ENCODE measurements at regions not wholly inside any gene's neighbourhood (a gene's known extent, or its start where the extent isn't known, plus 50 kb on each side); places are given as distances from the start of the nearest gene placed in this dataset.

- no peak for DNase-seq (ENCODE audit: low spot score)
- Mint-ChIP-seq H3K27me3 (ENCODE audit: low read depth) (no peaks in the 10 kb centered on the region), H3K36me3 (ENCODE audit: low read depth) (no peaks in the 10 kb centered on the region), H3K9me3 (ENCODE audit: low read depth) (peaks cover 12% of the 10 kb centered on the region), H3K4me1 (ENCODE audit: low read depth) (peaks cover 9% of the 10 kb centered on the region), H3K4me3 (ENCODE audit: unreplicated experiment) (no peak overlapping the region), H3K27ac (ENCODE audit: unreplicated experiment) (no peak overlapping the region)
- TF ChIP-seq, protein P1, sequence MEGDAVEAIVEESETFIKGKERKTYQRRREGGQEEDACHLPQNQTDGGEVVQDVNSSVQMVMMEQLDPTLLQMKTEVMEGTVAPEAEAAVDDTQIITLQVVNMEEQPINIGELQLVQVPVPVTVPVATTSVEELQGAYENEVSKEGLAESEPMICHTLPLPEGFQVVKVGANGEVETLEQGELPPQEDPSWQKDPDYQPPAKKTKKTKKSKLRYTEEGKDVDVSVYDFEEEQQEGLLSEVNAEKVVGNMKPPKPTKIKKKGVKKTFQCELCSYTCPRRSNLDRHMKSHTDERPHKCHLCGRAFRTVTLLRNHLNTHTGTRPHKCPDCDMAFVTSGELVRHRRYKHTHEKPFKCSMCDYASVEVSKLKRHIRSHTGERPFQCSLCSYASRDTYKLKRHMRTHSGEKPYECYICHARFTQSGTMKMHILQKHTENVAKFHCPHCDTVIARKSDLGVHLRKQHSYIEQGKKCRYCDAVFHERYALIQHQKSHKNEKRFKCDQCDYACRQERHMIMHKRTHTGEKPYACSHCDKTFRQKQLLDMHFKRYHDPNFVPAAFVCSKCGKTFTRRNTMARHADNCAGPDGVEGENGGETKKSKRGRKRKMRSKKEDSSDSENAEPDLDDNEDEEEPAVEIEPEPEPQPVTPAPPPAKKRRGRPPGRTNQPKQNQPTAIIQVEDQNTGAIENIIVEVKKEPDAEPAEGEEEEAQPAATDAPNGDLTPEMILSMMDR (IDR thresholded peaks at IDR 0.05): no peak
Measured at GRCh38 chr2:39549000-39549399, 111.9 kb upstream of the MAP4K3 start.

DNA sequence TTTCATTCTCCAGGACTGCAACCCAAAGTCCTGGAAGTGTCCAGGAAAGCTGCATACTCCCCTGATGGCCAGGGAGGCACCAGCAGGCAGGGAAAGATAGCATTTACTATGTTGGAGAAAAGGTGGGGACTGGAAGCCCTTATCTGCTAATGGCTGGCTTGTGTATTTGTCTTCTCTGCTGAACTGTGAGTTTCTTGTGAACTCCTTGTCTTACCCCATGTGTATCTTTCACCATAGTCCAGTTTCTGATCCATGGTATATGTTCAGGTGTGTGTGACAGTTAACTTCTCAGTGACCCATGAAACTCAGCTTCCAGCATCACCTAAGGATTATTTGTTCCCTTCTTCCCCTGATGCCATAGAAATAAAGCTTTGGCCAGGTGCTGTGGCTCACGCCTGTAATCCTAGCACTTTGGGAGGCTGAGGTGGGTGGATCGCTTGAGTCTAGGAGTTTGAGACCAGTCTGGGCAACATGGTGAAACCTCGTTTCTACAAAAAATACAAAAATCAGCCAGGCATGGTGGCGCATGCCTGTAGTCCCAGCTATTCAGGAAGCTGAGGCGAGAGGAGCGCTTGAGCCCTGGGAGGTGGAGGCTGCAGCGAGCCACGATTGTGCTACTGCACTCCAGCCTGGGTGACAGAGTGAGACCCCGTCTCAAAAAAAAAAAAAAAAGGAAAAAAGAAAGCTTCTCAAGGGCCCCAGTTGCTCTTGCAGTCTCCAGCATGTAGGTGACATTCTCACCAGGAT, 112.8 kb upstream of the MAP4K3 start:
- no peak overlapping the region for H3K4me3 Mint-ChIP-seq (ENCODE audit: unreplicated experiment)
- no peak for DNase-seq (ENCODE audit: low spot score)
- peaks cover 9% of the 10 kb centered on the region for H3K4me1 Mint-ChIP-seq (ENCODE audit: low read depth)
- H3K27ac Mint-ChIP-seq (ENCODE audit: unreplicated experiment): no peak overlapping the region
- peaks cover 12% of the 10 kb centered on the region for H3K9me3 Mint-ChIP-seq (ENCODE audit: low read depth)
- TF ChIP-seq, protein P1 (IDR thresholded peaks at IDR 0.05): no peak
- no peaks in the 10 kb centered on the region for H3K36me3 Mint-ChIP-seq (ENCODE audit: low read depth)
- no peaks in the 10 kb centered on the region for H3K27me3 Mint-ChIP-seq (ENCODE audit: low read depth)

DNA sequence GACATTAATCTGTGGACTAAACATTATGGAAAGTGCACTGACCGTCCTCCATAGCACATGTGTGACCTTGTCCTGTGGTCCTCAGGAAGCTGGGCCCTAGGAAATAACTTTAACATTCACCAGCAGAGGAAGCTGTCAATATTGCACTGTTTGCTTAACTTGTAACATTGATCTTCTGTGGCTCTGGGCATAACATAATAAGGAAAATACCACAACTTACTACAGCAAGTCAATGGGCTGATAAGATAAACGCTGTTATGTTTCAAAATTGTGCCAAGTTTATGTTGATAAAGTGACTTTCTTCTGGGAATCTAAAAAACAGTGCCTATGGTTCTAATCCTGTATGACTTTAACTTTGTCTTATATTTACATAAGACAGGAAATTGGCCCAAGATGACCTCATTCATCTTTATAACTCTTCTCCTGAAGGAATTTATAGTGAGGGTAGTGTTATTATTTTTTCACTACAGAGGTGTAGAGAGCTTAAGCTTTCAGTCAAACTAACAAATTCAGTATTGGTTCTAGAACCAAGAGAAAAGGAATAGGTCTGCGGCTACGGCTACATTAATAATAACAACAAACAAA, 113.7 kb upstream of the MAP4K3 start:
- Mint-ChIP-seq H3K9me3 (ENCODE audit: low read depth) (peaks cover 12% of the 10 kb centered on the region), H3K27me3 (ENCODE audit: low read depth) (no peaks in the 10 kb centered on the region), H3K27ac (ENCODE audit: unreplicated experiment) (no peak overlapping the region), H3K4me3 (ENCODE audit: unreplicated experiment) (no peak overlapping the region), H3K4me1 (ENCODE audit: low read depth) (peaks cover 9% of the 10 kb centered on the region), H3K36me3 (ENCODE audit: low read depth) (no peaks in the 10 kb centered on the region)
- TF ChIP-seq, protein P1 (IDR thresholded peaks at IDR 0.05): no peak
- DNase-seq (ENCODE audit: low spot score): no peak

GRCh38 chr2:39558906-39559305, 106.8 kb upstream of the TMEM178A start:
- Mint-ChIP-seq H3K27ac (ENCODE audit: unreplicated experiment) (no peak overlapping the region), H3K4me3 (ENCODE audit: unreplicated experiment) (no peak overlapping the region), H3K9me3 (ENCODE audit: low read depth) (peaks cover 23% of the 10 kb centered on the region), H3K36me3 (ENCODE audit: low read depth) (peaks cover 14% of the 10 kb centered on the region), H3K4me1 (ENCODE audit: low read depth) (no peaks in the 10 kb centered on the region), H3K27me3 (ENCODE audit: low read depth) (no peaks in the 10 kb centered on the region)
- TF ChIP-seq, protein P1 (IDR thresholded peaks at IDR 0.05): no peak
- DNase-seq (ENCODE audit: low spot score): no peak

DNA sequence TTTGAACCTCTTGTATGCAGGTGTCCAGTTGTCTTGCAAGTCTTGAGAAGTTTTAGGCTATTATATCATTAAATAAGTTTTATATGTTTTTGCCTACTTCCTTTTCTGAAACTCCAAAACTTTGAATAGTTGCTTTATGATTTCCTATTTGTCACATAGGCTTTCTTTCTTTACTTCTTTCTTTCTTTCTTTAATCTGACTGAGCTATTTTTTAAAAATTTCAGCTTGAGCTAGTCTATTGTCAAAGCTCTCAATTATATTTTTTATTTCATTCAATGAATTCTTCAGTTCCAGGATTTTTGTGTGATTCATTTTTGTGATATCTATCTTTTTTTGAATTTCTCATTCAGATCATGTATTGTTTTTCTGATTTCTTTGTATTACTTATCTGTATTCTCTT, 102.1 kb upstream of the TMEM178A start:
- H3K27me3 Mint-ChIP-seq (ENCODE audit: low read depth): no peaks in the 10 kb centered on the region
- TF ChIP-seq, protein P1 (IDR thresholded peaks at IDR 0.05): no peak
- DNase-seq (ENCODE audit: low spot score): no peak
- no peak overlapping the region for H3K27ac Mint-ChIP-seq (ENCODE audit: unreplicated experiment)
- peaks cover 30% of the 10 kb centered on the region for H3K9me3 Mint-ChIP-seq (ENCODE audit: low read depth)
- no peak overlapping the region for H3K4me3 Mint-ChIP-seq (ENCODE audit: unreplicated experiment)
- peaks cover 20% of the 10 kb centered on the region for H3K36me3 Mint-ChIP-seq (ENCODE audit: low read depth)
- H3K4me1 Mint-ChIP-seq (ENCODE audit: low read depth): peaks cover 18% of the 10 kb centered on the region
